ENCODE measurements at regions not wholly inside any gene's neighbourhood (a gene's known extent, or its start where the extent isn't known, plus 50 kb on each side); places are given as distances from the start of the nearest gene placed in this dataset.

DNA sequence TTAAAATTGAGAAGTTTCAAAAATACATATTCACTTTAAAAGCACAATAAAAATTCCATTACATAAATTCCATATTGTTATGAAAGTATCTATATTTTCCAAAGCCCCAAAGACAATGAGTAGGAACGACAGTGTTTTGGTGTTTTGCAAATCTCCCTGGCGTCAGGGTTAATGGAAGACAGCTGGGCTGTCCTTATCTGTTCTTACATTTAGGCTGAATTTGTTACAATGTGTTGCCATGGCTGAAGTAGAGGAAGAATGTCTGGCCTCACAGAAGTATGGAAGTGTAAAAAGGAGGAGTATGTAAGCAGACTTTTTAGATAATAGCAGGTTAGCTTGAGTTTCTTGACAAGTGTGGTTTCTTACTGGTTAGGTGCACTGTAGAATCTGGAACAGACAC lies 124.4 kb upstream of the SPATA13 start:
- Mint-ChIP-seq H3K4me3 (no peak overlapping the region), H3K36me3 (no peaks in the 10 kb centered on the region)
- no peak for DNase-seq (ENCODE audit: low spot score in 2 of 2, unreplicated experiment in 2 of 2)

DNA sequence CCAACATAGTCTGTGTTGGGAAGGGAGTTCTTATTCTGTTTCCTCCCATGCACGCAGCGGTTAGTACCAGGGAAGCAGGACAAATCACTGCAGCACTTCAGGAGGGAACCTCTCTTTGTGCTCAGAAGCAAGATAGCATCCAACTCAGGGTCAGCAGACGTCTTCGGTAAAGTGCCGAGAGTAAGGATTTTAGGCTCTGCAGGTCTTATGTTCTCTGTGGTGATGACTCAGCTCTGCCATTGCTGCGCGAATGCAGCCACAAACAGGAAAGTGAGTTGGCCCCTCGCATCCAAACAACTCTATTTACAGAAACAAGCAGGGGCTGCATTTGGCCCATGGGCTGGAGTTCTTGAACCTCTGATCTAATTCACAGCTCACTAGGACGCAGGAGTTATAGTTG lies 122.1 kb upstream of the SPATA13 start:
- Mint-ChIP-seq H3K4me1 (peaks cover 16% of the 10 kb centered on the region), H3K36me3 (no peaks in the 10 kb centered on the region), H3K27me3 (ENCODE audit: low read depth) (no peaks in the 10 kb centered on the region), H3K9me3 (no peaks in the 10 kb centered on the region), H3K4me3 (no peak overlapping the region), H3K27ac (no peak overlapping the region)
- TF ChIP-seq, protein P1, sequence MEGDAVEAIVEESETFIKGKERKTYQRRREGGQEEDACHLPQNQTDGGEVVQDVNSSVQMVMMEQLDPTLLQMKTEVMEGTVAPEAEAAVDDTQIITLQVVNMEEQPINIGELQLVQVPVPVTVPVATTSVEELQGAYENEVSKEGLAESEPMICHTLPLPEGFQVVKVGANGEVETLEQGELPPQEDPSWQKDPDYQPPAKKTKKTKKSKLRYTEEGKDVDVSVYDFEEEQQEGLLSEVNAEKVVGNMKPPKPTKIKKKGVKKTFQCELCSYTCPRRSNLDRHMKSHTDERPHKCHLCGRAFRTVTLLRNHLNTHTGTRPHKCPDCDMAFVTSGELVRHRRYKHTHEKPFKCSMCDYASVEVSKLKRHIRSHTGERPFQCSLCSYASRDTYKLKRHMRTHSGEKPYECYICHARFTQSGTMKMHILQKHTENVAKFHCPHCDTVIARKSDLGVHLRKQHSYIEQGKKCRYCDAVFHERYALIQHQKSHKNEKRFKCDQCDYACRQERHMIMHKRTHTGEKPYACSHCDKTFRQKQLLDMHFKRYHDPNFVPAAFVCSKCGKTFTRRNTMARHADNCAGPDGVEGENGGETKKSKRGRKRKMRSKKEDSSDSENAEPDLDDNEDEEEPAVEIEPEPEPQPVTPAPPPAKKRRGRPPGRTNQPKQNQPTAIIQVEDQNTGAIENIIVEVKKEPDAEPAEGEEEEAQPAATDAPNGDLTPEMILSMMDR (IDR thresholded peaks at IDR 0.05; ENCODE audit: unreplicated experiment) = no peak
- no peak for DNase-seq (ENCODE audit: low spot score in 2 of 2, unreplicated experiment in 2 of 2)

More for the DNA sequence above, 124.4 kb upstream of the SPATA13 start:
- H3K27me3 Mint-ChIP-seq (ENCODE audit: low read depth) = no peaks in the 10 kb centered on the region
- peaks cover 16% of the 10 kb centered on the region for H3K4me1 Mint-ChIP-seq
- H3K27ac Mint-ChIP-seq = no peak overlapping the region
- TF ChIP-seq, protein P1 (IDR thresholded peaks at IDR 0.05; ENCODE audit: unreplicated experiment) = no peak
- H3K9me3 Mint-ChIP-seq = no peaks in the 10 kb centered on the region

DNA sequence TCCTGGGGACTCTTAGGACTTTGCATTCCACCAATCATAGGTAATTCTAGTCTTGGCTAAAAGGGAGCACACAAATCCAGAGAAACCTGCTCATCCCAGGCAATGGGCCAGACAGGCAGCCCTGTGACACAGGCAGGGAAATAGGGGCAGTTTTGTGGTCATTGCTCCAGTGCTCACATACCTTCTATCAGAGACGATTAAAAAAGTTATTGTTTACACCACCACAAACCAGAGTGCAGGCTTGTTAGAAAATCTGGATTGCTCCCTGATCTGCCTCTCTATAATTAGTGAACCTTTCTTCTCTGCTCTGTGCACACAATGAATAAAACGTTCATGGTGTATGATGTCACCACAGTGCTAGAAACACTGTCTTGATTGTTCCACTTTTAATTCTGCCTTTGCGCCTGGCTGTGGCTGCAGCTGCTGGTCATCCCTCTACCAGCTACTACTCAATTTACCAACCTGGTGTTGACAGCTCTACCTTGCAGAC lies 121.6 kb upstream of the SPATA13 start:
- Mint-ChIP-seq H3K4me1 (peaks cover 16% of the 10 kb centered on the region), H3K36me3 (no peaks in the 10 kb centered on the region), H3K4me3 (no peak overlapping the region), H3K9me3 (no peaks in the 10 kb centered on the region), H3K27ac (no peak overlapping the region), H3K27me3 (ENCODE audit: low read depth) (no peaks in the 10 kb centered on the region)
- TF ChIP-seq, protein P1 (IDR thresholded peaks at IDR 0.05; ENCODE audit: unreplicated experiment) = no peak
- DNase-seq (ENCODE audit: low spot score in 2 of 2, unreplicated experiment in 2 of 2) = no peak

DNA sequence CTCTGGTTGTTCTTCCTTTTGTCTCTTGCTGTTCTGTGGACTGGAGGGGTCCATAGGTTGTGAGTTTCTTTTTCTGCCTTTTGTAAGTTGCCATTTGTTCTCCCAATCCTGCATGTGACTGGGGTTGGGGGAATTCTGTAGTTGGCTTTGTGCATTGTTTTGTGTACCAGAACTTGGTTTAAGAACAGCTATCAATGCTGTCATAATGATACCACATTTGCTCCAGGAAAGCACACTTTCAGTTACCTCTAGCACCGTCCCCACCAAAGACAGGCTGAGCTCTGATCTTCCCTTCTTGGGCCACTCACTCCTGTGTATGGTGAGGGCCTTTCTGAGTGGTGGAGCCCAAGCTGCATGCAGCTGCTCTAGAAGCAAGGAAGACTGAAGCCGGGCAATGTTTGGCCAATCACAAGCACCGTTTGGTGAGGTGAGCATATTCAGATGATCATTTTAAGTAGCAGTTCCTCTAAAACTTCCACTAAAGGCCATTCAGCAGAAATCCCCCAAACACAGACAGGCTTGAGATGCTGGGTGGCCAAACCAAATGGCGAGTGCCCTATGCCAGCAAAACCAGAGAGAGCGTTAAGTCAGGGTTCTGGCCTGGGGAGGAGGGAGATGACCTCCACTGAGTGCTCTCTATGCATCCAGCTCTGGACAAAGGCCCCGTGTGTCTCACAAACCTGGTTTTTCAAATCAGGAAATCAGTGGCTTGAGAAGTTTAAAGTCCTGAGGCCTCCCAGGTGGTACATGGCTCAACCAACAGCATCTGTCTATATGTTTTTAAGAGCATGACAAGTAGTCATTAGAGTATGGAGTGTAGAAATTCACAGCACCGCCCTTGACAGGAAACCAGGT lies 120.7 kb upstream of the SPATA13 start:
- peaks cover 17% of the 10 kb centered on the region for H3K4me1 Mint-ChIP-seq
- DNase-seq (ENCODE audit: low spot score in 2 of 2, unreplicated experiment in 2 of 2) = no peak
- no peaks in the 10 kb centered on the region for H3K9me3 Mint-ChIP-seq
- TF ChIP-seq, protein P1 (IDR thresholded peaks at IDR 0.05; ENCODE audit: unreplicated experiment) = no peak
- no peaks in the 10 kb centered on the region for H3K27me3 Mint-ChIP-seq (ENCODE audit: low read depth)
- H3K4me3 Mint-ChIP-seq = no peak overlapping the region
- no peak overlapping the region for H3K27ac Mint-ChIP-seq
- no peaks in the 10 kb centered on the region for H3K36me3 Mint-ChIP-seq

DNA sequence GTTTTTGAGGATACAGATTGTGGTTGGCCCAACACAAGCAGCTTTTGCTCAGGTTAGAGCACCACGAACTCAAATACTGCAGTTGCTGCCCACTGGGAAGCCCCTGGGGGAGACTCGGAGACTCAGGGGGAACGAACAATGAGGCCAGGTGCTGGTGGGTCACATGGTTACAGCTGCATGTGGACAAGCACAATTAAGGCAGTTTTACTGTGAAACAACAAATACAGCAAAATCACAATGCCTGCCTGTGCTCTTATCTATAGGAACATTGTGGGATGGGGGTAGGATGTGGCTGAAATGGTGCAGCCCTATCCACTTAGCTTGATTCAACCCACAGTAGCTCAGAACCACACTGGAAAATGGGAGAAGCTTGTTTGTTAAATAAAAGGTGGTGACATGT lies 119.7 kb upstream of the SPATA13 start:
- TF ChIP-seq, protein P1 (IDR thresholded peaks at IDR 0.05; ENCODE audit: unreplicated experiment) = no peak
- Mint-ChIP-seq H3K4me1 (peaks cover 21% of the 10 kb centered on the region), H3K4me3 (no peak overlapping the region), H3K27me3 (ENCODE audit: low read depth) (no peaks in the 10 kb centered on the region), H3K9me3 (no peaks in the 10 kb centered on the region), H3K36me3 (no peaks in the 10 kb centered on the region), H3K27ac (no peak overlapping the region)
- DNase-seq (ENCODE audit: low spot score in 2 of 2, unreplicated experiment in 2 of 2) = no peak
